Suprapubic skin (tissue), 4 donors: ENCODE measurements at regions not wholly inside any gene's neighbourhood (a gene's known extent, or its start where the extent isn't known, plus 50 kb on each side); places are given as distances from the start of the nearest gene placed in this dataset.

Experiments used
- DNase-seq, 2 donors: peaks; one replicate each; pipeline ENCODE4 v3.0.0-alpha.2; 2019; ENCODE audit warnings: low spot score in 2 of 2
- H3K27ac ChIP-seq: fragments of 200-600 bp; sonication (generic); one replicate; pipeline ENCODE4 v1.5.1; 2019
- H3K27me3 ChIP-seq: fragments of 200-600 bp; sonication (generic); one replicate; pipeline ENCODE4 v1.5.1; 2019
- H3K36me3 ChIP-seq: fragments of 200-600 bp; sonication (generic); one replicate; pipeline ENCODE4 v1.5.1; 2019
- H3K4me1 ChIP-seq: fragments of 200-600 bp; sonication (generic); one replicate; pipeline ENCODE4 v1.5.1; 2019
- H3K4me3 ChIP-seq: fragments of 200-600 bp; sonication (generic); one replicate; pipeline ENCODE4 v1.5.1; 2019; ENCODE audit warnings: mild to moderate bottlenecking
- H3K9me3 ChIP-seq: fragments of 200-600 bp; sonication (generic); one replicate; pipeline ENCODE4 v1.5.1; 2019
- EP300 ChIP-seq: sonication (generic); formaldehyde crosslinking; IDR thresholded peaks from one replicate; pipeline ENCODE4 v1.6.1; 2017; ENCODE audit warnings: antibody characterized with exemption
- POLR2A ChIP-seq, 2 donors: fragments of 450-650 bp; IDR thresholded peaks; one replicate each; pipeline ENCODE4 v1.6.1; 2017; ENCODE audit warnings: antibody characterized with exemption in 2 of 2, mild to moderate bottlenecking in 2 of 2, moderate library complexity in 2 of 2
- POLR2AphosphoS5 ChIP-seq, 3 donors: sonication (generic); formaldehyde crosslinking; IDR thresholded peaks; one replicate each; pipeline ENCODE4 v1.6.1; 2017; ENCODE audit warnings: antibody characterized with exemption in 3 of 3
- WGBS: methylation state at CpG from one replicate; pipeline ENCODE4 v1.1.5; 2018; 5-methylcytosine and 5-hydroxymethylcytosine counted together
- TF ChIP-seq, protein P1 (sequence below), 2 donors: fragments of 200-600 bp in 1 of 2; fragments of 450-650 bp in 1 of 2; sonication (generic) in 1 of 2; IDR thresholded peaks; one replicate each; pipeline ENCODE4 v1.5.1; 2016 to 2019; ENCODE audit warnings: antibody characterized with exemption in 2 of 2, mild to moderate bottlenecking in 1 of 2, moderate library complexity in 1 of 2

DNA sequence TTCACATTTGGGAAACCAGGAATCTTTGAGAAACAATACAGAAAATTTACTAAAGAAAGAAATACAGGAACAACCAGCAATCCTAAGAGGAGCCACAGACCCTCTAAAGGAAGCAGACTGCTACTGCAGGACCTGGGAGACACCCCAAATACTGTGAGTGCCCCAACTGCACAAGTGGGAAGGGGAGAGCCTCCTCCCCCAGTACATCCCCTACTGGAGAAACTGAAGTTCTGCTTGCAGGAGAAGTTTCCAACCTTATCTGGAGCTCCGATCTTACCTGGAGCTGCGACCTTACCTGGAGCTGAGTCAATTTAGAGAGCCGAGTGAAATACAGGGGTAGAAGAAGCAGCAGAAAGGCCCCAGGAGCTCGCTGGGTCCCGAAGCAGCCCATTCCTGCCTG, 236.4 kb upstream of the SPRY2 start:
- no peak overlapping the region for H3K27ac ChIP-seq
- peaks cover 12% of the 10 kb centered on the region for H3K4me1 ChIP-seq
- no peaks in the 10 kb centered on the region for H3K9me3 ChIP-seq
- H3K4me3 ChIP-seq, result no peak overlapping the region
- H3K27me3 ChIP-seq, result no peaks in the 10 kb centered on the region
- 68% methylated on average over 5 of the region's 5 CpGs for WGBS
- DNase-seq, result no peak
- TF ChIP-seq POLR2A (IDR thresholded peaks at IDR 0.05) (no peak), EP300 (no peak), POLR2AphosphoS5 (IDR thresholded peaks at IDR 0.05) (no peak)
- TF ChIP-seq, protein P1, sequence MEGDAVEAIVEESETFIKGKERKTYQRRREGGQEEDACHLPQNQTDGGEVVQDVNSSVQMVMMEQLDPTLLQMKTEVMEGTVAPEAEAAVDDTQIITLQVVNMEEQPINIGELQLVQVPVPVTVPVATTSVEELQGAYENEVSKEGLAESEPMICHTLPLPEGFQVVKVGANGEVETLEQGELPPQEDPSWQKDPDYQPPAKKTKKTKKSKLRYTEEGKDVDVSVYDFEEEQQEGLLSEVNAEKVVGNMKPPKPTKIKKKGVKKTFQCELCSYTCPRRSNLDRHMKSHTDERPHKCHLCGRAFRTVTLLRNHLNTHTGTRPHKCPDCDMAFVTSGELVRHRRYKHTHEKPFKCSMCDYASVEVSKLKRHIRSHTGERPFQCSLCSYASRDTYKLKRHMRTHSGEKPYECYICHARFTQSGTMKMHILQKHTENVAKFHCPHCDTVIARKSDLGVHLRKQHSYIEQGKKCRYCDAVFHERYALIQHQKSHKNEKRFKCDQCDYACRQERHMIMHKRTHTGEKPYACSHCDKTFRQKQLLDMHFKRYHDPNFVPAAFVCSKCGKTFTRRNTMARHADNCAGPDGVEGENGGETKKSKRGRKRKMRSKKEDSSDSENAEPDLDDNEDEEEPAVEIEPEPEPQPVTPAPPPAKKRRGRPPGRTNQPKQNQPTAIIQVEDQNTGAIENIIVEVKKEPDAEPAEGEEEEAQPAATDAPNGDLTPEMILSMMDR (IDR thresholded peaks at IDR 0.05), result no peak
- H3K36me3 ChIP-seq, result no peaks in the 10 kb centered on the region

DNA sequence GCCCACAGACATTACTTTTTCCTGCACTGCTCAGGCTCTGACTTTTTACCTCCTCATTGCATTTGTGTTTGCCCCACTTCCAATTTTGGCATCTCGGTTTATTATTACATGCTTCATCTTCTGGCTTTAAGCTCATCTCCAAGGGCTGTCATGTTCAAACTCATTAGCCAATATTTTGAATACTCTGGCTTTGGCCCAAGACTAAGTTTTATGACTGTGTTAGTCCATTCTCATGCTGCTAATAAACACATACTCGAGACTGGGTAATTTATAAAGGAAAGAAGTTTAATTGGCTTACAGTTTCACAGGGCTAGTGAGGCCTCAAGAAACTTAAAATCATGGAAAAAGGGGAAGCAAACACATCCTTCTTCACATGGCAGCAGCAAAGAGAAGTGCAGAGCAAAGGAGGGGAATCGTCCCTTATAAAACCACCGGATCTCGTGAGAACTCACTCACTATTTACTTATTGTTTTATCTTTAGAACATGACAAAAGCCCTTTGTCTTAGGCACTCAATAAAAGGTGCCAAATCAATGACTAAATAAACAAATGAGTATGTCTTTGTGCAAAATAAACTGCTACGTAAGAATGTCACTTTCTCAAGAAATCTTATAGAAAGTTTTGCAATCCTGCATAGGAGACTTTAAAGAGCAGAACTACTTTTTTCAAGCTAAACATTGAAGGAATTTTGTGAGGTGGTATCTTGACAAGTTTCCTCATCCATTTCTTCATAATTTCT, 233.4 kb upstream of the SPRY2 start:
- no peaks in the 10 kb centered on the region for H3K27me3 ChIP-seq
- H3K36me3 ChIP-seq, result no peaks in the 10 kb centered on the region
- H3K27ac ChIP-seq, result no peak overlapping the region
- no peak for TF ChIP-seq POLR2AphosphoS5 (IDR thresholded peaks at IDR 0.05)
- TF ChIP-seq, protein P1 (IDR thresholded peaks at IDR 0.05), result no peak
- no peak for TF ChIP-seq EP300
- H3K4me1 ChIP-seq, result peaks cover 14% of the 10 kb centered on the region
- DNase-seq, result no peak
- H3K9me3 ChIP-seq, result no peaks in the 10 kb centered on the region
- WGBS, result 43% methylated on average over 6 of the region's 6 CpGs
- H3K4me3 ChIP-seq, result no peak overlapping the region

DNA sequence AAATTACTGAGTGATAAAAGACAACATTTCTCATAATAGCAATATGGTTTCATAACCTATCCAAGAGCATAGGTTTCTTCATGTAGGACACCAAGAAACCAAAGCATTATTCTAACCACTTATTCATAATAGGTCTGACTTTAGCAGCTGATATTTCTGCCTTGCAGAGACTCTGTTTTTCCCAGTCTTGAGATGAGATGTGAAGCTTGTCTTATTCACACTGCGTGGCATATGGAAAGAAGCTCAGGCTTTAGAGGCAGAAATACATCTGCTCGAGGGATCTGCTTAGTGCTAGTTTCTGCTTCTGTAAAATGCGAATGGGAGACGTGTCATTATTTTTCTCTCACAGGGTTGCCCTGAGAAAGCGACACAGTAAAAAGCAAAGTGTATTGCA, 232.0 kb upstream of the SPRY2 start:
- 87% methylated on average over 5 of the region's 5 CpGs for whole genome bisulfite sequencing

DNA sequence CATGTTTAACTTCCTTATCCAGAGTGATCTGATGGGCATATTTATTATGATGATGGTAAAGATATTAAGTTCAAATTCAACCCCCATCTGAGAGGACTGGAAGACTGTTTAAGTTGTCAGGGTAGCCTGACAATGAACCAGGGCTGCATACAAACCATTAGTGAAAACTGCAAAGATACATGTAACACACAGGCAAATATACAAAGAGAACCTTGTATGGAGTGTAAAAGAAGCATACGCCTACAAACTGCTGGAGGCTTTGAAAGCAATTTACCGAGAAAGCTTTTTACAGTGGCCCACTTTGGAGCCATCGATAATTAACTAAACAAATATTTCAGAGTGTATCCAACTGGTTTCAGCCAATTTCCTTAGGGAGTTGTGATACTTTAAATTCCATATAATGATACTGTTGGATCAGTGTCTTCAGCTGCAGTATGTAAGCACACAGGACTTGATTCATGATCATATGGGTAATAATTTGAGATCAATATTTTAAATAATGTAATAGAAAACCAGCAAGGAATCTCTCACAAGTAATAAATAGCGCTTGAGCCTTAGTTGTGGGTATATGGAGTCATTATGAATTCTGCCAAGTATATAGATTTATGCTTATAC, 231.5 kb upstream of the SPRY2 start:
- TF ChIP-seq POLR2AphosphoS5 (IDR thresholded peaks at IDR 0.05), result no peak
- no peak for TF ChIP-seq EP300
- TF ChIP-seq, protein P1 (IDR thresholded peaks at IDR 0.05), result no peak
- TF ChIP-seq POLR2A (IDR thresholded peaks at IDR 0.05), result no peak
- H3K27me3 ChIP-seq, result no peaks in the 10 kb centered on the region
- H3K4me1 ChIP-seq, result peaks cover 14% of the 10 kb centered on the region
- whole genome bisulfite sequencing, result 59% methylated on average over 4 of the region's 4 CpGs
- H3K36me3 ChIP-seq, result no peaks in the 10 kb centered on the region
- DNase-seq, result no peak
- no peaks in the 10 kb centered on the region for H3K9me3 ChIP-seq
- H3K27ac ChIP-seq, result no peak overlapping the region
- no peak overlapping the region for H3K4me3 ChIP-seq

More for the DNA sequence above, 232.0 kb upstream of the SPRY2 start:
- Histone ChIP-seq H3K4me3 (no peak overlapping the region), H3K27me3 (no peaks in the 10 kb centered on the region), H3K9me3 (no peaks in the 10 kb centered on the region), H3K4me1 (peaks cover 14% of the 10 kb centered on the region), H3K27ac (no peak overlapping the region), H3K36me3 (no peaks in the 10 kb centered on the region)
- DNase-seq, result no peak
- no peak for TF ChIP-seq EP300
- TF ChIP-seq, protein P1 (IDR thresholded peaks at IDR 0.05), result no peak
- TF ChIP-seq POLR2A (IDR thresholded peaks at IDR 0.05), result no peak
- no peak for TF ChIP-seq POLR2AphosphoS5 (IDR thresholded peaks at IDR 0.05)
